ENCODE measurements at regions not wholly inside any gene's neighbourhood (a gene's known extent, or its start where the extent isn't known, plus 50 kb on each side); places are given as distances from the start of the nearest gene placed in this dataset.

DNA sequence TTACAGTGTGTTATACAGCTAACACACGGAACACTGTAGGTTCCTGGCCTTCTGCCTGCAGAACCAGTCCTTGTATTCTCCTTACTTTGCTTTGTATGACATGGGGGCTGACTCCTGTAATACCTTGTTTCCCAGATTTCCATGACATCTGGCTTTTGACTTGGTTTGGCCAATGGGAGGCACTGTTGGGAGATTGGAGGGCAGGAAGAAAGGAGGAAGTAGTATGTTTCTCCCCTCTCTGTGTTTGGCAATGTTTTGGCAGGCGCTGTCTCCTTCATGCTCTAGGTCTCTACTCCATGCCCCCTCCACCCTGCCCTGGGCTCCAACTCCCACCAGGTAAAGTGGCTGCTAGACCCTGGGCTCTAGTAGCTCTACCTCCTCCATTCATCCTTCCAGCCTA lies 331.1 kb upstream of the SLC14A2 start:
- DNase-seq (ENCODE audit: extremely low read depth, insufficient read length): no peak
- H3K36me3 ChIP-seq (ENCODE audit: control insufficient read depth, insufficient read depth, low read length): no peaks in the 10 kb centered on the region

DNA sequence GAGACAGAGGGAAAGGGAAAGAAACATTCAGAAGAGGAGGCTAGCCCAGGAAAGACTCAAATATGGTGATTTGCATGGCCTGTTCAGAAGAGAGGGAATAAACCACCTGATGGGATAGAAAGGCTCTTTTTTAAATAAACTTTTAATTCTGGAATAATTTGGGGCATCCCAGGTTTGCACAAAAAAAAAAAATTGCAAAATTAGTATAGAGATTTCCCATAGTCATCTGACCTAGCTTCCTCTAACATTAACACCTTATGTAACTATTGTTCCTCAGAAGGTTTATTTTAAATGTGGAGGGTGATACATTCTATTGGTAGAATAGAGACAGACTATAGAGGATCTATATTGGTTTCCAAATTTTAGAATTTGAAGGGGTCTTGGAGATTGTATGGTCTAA lies 330.4 kb upstream of the SLC14A2 start:
- Histone ChIP-seq H3K36me3 (ENCODE audit: control insufficient read depth, insufficient read depth, low read length) (no peaks in the 10 kb centered on the region), H3K27me3 (replicated peaks; ENCODE audit: control insufficient read depth, insufficient read depth, low read length) (no peaks in the 10 kb centered on the region), H3K4me3 (replicated peaks; ENCODE audit: low read depth, low read length) (no peak overlapping the region)
- no peak for TF ChIP-seq CTCF (IDR thresholded peaks at IDR 0.05; ENCODE audit: insufficient read depth, low read length, poor library complexity, severe bottlenecking)
- no peak for DNase-seq (ENCODE audit: extremely low read depth, insufficient read length)

More for the DNA sequence above, 331.1 kb upstream of the SLC14A2 start:
- Histone ChIP-seq H3K4me3 (replicated peaks; ENCODE audit: low read depth, low read length) (no peak overlapping the region), H3K27me3 (replicated peaks; ENCODE audit: control insufficient read depth, insufficient read depth, low read length) (no peaks in the 10 kb centered on the region; the same call in 1 of the 2 replicates)
- no peak for TF ChIP-seq CTCF (IDR thresholded peaks at IDR 0.05; ENCODE audit: insufficient read depth, low read length, poor library complexity, severe bottlenecking)

DNA sequence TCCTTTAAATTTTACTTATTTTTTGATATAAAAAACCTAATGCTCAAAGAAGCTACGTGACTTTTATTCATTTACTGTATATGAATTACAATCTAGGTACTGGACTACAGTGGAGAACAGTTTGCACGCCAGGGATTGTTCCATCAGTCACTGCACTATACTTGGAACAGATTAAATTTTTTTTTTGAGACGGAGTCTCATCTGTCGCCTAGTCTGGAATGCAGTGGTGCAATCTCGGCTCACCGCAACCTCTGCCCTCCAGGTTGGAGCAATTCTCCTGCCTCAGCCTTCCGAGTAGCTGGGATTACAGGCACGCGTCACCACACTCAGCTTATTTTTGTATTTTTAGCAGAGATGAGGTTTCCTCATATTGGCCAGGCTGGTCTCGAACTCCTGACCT lies 330.0 kb upstream of the SLC14A2 start:
- H3K36me3 ChIP-seq (ENCODE audit: control insufficient read depth, insufficient read depth, low read length): no peaks in the 10 kb centered on the region
- no peak for DNase-seq (ENCODE audit: extremely low read depth, insufficient read length)
- no peak overlapping the region for H3K4me3 ChIP-seq (replicated peaks; ENCODE audit: low read depth, low read length)
- no peaks in the 10 kb centered on the region for H3K27me3 ChIP-seq (replicated peaks; ENCODE audit: control insufficient read depth, insufficient read depth, low read length)
- TF ChIP-seq CTCF (IDR thresholded peaks at IDR 0.05; ENCODE audit: insufficient read depth, low read length, poor library complexity, severe bottlenecking): no peak

DNA sequence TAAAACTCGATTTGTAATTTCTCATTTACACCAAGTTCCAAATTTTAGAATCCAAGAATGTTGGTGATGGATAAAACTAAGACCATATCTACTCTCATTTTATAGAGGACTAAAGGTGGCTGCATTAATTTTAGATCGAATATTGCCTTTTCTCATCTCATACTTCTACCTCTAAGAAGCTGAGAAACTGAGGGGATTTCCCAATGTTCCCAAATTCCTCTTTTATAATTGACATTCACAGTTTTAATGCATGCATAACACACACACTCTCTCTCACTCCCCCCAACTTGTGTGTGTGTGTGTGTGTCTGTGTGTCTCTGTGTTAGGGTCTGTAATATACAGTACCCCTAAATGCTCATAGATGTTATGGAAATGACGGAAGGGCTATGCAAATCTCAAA lies 328.8 kb upstream of the SLC14A2 start:
- H3K27me3 ChIP-seq (replicated peaks; ENCODE audit: control insufficient read depth, insufficient read depth, low read length): no peaks in the 10 kb centered on the region
- no peak overlapping the region for H3K4me3 ChIP-seq (replicated peaks; ENCODE audit: low read depth, low read length)
- no peak for DNase-seq (ENCODE audit: extremely low read depth, insufficient read length)
- no peaks in the 10 kb centered on the region for H3K36me3 ChIP-seq (ENCODE audit: control insufficient read depth, insufficient read depth, low read length)
- TF ChIP-seq CTCF (IDR thresholded peaks at IDR 0.05; ENCODE audit: insufficient read depth, low read length, poor library complexity, severe bottlenecking): no peak

DNA sequence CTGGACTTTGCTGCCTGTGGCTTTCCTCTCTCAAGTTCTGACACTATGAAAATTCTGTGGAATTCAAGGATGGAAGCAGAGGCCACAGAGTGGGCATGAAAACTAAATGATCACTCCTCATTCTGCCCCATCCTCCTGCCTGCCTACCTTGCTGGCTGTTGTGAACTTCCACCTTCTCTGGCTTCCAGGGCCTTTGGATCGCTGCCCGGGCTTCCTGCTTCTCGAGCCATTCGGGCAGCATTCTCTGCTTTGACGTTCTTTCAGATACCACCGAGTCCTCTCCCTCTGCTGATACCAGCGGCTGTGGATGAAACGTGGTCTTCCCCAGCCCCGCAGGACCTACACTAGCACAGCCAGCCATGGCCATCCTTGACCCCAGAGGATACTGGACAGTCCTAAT lies 327.7 kb upstream of the SLC14A2 start:
- Histone ChIP-seq H3K27me3 (replicated peaks; ENCODE audit: control insufficient read depth, insufficient read depth, low read length) (no peaks in the 10 kb centered on the region), H3K36me3 (ENCODE audit: control insufficient read depth, insufficient read depth, low read length) (no peaks in the 10 kb centered on the region), H3K4me3 (replicated peaks; ENCODE audit: low read depth, low read length) (no peak overlapping the region)
- no peak for DNase-seq (ENCODE audit: extremely low read depth, insufficient read length)
- TF ChIP-seq CTCF (IDR thresholded peaks at IDR 0.05; ENCODE audit: insufficient read depth, low read length, poor library complexity, severe bottlenecking): no peak

- TF ChIP-seq CTCF (IDR thresholded peaks at IDR 0.05; ENCODE audit: insufficient read depth, low read length, poor library complexity, severe bottlenecking): no peak
- no peak overlapping the region for H3K4me3 ChIP-seq (replicated peaks; ENCODE audit: low read depth, low read length)
- H3K27me3 ChIP-seq (replicated peaks; ENCODE audit: control insufficient read depth, insufficient read depth, low read length): no peaks in the 10 kb centered on the region
- DNase-seq (ENCODE audit: extremely low read depth, insufficient read length): no peak
- H3K36me3 ChIP-seq (ENCODE audit: control insufficient read depth, insufficient read depth, low read length): no peaks in the 10 kb centered on the region
Observed at GRCh38 chr18:45290364-45290763, 324.9 kb upstream of the SLC14A2 start.

Measured in GM06990 (cell line).